ENCODE measurements at regions not wholly inside any gene's neighbourhood (a gene's known extent, or its start where the extent isn't known, plus 50 kb on each side); places are given as distances from the start of the nearest gene placed in this dataset.

GRCh38 chr12:118822512-118822911 lies 158.8 kb upstream of the SRRM4 start:
- TF ChIP-seq PRDM10 (CRISPR knock-in tag; IDR thresholded peaks at IDR 0.05; ENCODE audit: low read depth) (no peak), CTCF (CRISPR knock-in tag; IDR thresholded peaks at IDR 0.05) (no peak), HOXA3 (CRISPR knock-in tag; IDR thresholded peaks at IDR 0.05) (no peak), SNAPC2 (CRISPR knock-in tag; IDR thresholded peaks at IDR 0.05) (no peak), TOPORS (CRISPR knock-in tag; IDR thresholded peaks at IDR 0.05) (no peak), ZFP41 (CRISPR knock-in tag; IDR thresholded peaks at IDR 0.05; ENCODE audit: borderline replicate concordance) (no peak), GATAD2A (CRISPR knock-in tag; IDR thresholded peaks at IDR 0.05) (no peak)
